Loucy (cell line): ENCODE measurements at regions not wholly inside any gene's neighbourhood (a gene's known extent, or its start where the extent isn't known, plus 50 kb on each side); places are given as distances from the start of the nearest gene placed in this dataset.

Experiments used
- EZH2phosphoT487 ChIP-seq: fragments of 200-600 bp; IDR thresholded peaks from 2 replicates; pipeline ENCODE4 v1.6.1; 2018; ENCODE audit warnings: antibody characterized with exemption, mild to moderate bottlenecking, moderate library complexity, borderline replicate concordance
- TF ChIP-seq, protein P1 (sequence below): fragments of 200-600 bp; sonication (generic); conservative IDR thresholded peaks from 2 replicates; pipeline ENCODE4 v1.5.1; 2014; ENCODE audit warnings: mild to moderate bottlenecking, antibody characterized with exemption, low read length

DNA sequence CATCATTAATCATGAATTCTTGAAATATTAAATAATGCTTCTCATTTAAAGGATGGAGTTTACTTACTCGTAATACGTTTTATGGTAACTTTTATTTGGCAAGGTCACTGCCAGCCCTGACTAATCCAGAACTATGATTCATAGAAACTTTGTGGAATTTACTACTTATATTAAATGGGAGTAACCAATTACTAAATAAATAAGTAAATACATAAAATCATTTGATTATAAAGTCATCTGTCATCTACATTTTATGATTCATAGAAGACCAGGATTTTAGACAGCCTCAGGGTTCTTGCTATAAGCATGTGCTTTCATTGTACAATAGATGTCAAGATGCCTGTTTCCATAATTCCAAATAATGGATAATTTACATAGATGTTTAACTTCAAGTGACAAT, 611.1 kb downstream of the TBC1D4 start:
- TF ChIP-seq, protein P1, sequence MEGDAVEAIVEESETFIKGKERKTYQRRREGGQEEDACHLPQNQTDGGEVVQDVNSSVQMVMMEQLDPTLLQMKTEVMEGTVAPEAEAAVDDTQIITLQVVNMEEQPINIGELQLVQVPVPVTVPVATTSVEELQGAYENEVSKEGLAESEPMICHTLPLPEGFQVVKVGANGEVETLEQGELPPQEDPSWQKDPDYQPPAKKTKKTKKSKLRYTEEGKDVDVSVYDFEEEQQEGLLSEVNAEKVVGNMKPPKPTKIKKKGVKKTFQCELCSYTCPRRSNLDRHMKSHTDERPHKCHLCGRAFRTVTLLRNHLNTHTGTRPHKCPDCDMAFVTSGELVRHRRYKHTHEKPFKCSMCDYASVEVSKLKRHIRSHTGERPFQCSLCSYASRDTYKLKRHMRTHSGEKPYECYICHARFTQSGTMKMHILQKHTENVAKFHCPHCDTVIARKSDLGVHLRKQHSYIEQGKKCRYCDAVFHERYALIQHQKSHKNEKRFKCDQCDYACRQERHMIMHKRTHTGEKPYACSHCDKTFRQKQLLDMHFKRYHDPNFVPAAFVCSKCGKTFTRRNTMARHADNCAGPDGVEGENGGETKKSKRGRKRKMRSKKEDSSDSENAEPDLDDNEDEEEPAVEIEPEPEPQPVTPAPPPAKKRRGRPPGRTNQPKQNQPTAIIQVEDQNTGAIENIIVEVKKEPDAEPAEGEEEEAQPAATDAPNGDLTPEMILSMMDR: no peak
- no peak for TF ChIP-seq EZH2phosphoT487
